ENCODE measurements at regions not wholly inside any gene's neighbourhood (a gene's known extent, or its start where the extent isn't known, plus 50 kb on each side); places are given as distances from the start of the nearest gene placed in this dataset.

- no peaks in the 10 kb centered on the region for H3K36me3 ChIP-seq (replicated peaks in 1 of 2; ENCODE audit: control insufficient read depth in 1 of 2, insufficient read depth in 2 of 2, low read length in 2 of 2)
- TF ChIP-seq CTCF (IDR thresholded peaks at IDR 0.05) = no peak
- Mint-ChIP-seq H3K4me3 (no peak overlapping the region), H3K27me3 (ENCODE audit: low read depth in 3 of 3) (no peaks in the 10 kb centered on the region), H3K27ac (no peak overlapping the region), H3K9me3 (no peaks in the 10 kb centered on the region), H3K4me1 (peaks cover 5% of the 10 kb centered on the region), H3K36me3 (no peaks in the 10 kb centered on the region)
- H3K27me3 ChIP-seq (ENCODE audit: control insufficient read depth in 2 of 2, insufficient read depth in 2 of 2, low read length in 2 of 2) = no peaks in the 10 kb centered on the region
- no peaks in the 10 kb centered on the region for H4K20me1 ChIP-seq (ENCODE audit: insufficient read depth, low read length)
- intact Hi-C loops (cut with micrococcal nuclease) = no loop called here
- H3K4me1 ChIP-seq (ENCODE audit: control insufficient read depth in 1 of 2, insufficient read depth in 2 of 2, low read length in 2 of 2) = no peaks in the 10 kb centered on the region
- H3K9me3 ChIP-seq (replicated peaks in 1 of 2; ENCODE audit: control insufficient read depth in 1 of 2, insufficient read depth in 1 of 2, low read length in 2 of 2) = no peaks in the 10 kb centered on the region
- H3K9ac ChIP-seq (ENCODE audit: insufficient read depth, low read length, poor library complexity, severe bottlenecking) = no peak overlapping the region
- H3K4me2 ChIP-seq (replicated peaks; ENCODE audit: extremely low read depth, low read length, poor library complexity, severe bottlenecking) = no peak overlapping the region
- H3K27ac ChIP-seq (ENCODE audit: low read depth in 1 of 2, low read length in 2 of 2) = no peak overlapping the region
- H3K4me3 ChIP-seq (replicated peaks in 1 of 3; ENCODE audit: low read depth in 2 of 3, low read length in 3 of 3) = no peak overlapping the region
- H3K79me2 ChIP-seq (ENCODE audit: insufficient read depth, low read length) = no peaks in the 10 kb centered on the region
- no peak overlapping the region for H2AFZ ChIP-seq (ENCODE audit: insufficient read depth, low read depth, low read length, poor library complexity, severe bottlenecking)
- DNase-seq = no peak
Measured at GRCh38 chr3:82082796-82083195, 321.4 kb upstream of the GBE1 start.

- Histone ChIP-seq H3K4me1 (ENCODE audit: control insufficient read depth in 1 of 2, insufficient read depth in 2 of 2, low read length in 2 of 2) (no peaks in the 10 kb centered on the region), H3K4me3 (replicated peaks in 1 of 3; ENCODE audit: low read depth in 2 of 3, low read length in 3 of 3) (no peak overlapping the region), H3K27ac (ENCODE audit: low read depth in 1 of 2, low read length in 2 of 2) (no peak overlapping the region), H3K4me2 (replicated peaks; ENCODE audit: extremely low read depth, low read length, poor library complexity, severe bottlenecking) (no peak overlapping the region), H2AFZ (ENCODE audit: insufficient read depth, low read depth, low read length, poor library complexity, severe bottlenecking) (no peak overlapping the region), H3K9ac (ENCODE audit: insufficient read depth, low read length, poor library complexity, severe bottlenecking) (no peak overlapping the region), H3K79me2 (ENCODE audit: insufficient read depth, low read length) (no peaks in the 10 kb centered on the region), H3K36me3 (replicated peaks in 1 of 2; ENCODE audit: control insufficient read depth in 1 of 2, insufficient read depth in 2 of 2, low read length in 2 of 2) (no peaks in the 10 kb centered on the region), H4K20me1 (ENCODE audit: insufficient read depth, low read length) (no peaks in the 10 kb centered on the region), H3K9me3 (replicated peaks in 1 of 2; ENCODE audit: control insufficient read depth in 1 of 2, insufficient read depth in 1 of 2, low read length in 2 of 2) (no peaks in the 10 kb centered on the region), H3K27me3 (ENCODE audit: control insufficient read depth in 2 of 2, insufficient read depth in 2 of 2, low read length in 2 of 2) (no peaks in the 10 kb centered on the region)
- Mint-ChIP-seq H3K4me1 (peaks cover 5% of the 10 kb centered on the region), H3K27ac (no peak overlapping the region), H3K36me3 (no peaks in the 10 kb centered on the region), H3K4me3 (no peak overlapping the region), H3K27me3 (ENCODE audit: low read depth in 3 of 3) (no peaks in the 10 kb centered on the region), H3K9me3 (no peaks in the 10 kb centered on the region)
- TF ChIP-seq CTCF (IDR thresholded peaks at IDR 0.05) = no peak
- intact Hi-C loops (cut with micrococcal nuclease) = no loop called here
- no peak for DNase-seq
- no CpG with 5 or more reads among the region's 2 CpGs for WGBS (ENCODE audit: insufficient coverage)
Measured at GRCh38 chr3:82081351-82081750, 319.9 kb upstream of the GBE1 start.

Data from CD14-positive monocyte (primary cell).